Fibroblast of mammary gland (primary cell): ENCODE measurements at regions not wholly inside any gene's neighbourhood (a gene's known extent, or its start where the extent isn't known, plus 50 kb on each side); places are given as distances from the start of the nearest gene placed in this dataset.

Source experiments
- DNase-seq: peaks from one replicate; pipeline ENCODE4 v3.0.0-alpha.2; 2010; ENCODE audit warnings: low read depth
- H3K4me3 ChIP-seq: 2 replicates; pipeline ENCODE4 v1.5.1; 2011; ENCODE audit warnings: low read depth, mild to moderate bottlenecking, low read length, moderate library complexity; ENCODE audit not compliant: control insufficient read depth
- TF ChIP-seq, protein P1 (sequence below): conservative IDR thresholded peaks from 2 replicates; pipeline ENCODE4 v1.5.1; 2011; ENCODE audit warnings: low read depth, low read length, inconsistent platforms; ENCODE audit not compliant: control insufficient read depth, insufficient read depth

DNA sequence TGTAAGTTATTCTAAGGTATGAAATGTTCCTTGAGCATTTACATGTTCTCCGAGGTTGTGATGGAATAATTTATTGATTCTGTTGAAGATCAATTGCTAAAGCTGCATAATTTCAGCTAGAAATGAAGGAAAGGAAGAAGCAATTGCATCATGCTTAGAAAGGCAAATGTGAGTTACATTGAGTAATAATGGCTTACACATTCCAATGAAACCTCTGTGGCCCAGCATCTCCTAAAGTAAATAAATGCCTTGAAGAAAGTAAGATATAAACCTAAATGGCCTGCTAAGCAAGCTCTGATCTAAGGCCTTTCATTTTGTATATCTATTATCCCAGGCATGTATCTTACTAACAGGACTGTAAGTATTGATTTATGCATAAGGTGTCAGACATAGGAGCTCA lies 677.3 kb upstream of the RGMB start:
- DNase-seq: peak; percentile 79
- TF ChIP-seq, protein P1, sequence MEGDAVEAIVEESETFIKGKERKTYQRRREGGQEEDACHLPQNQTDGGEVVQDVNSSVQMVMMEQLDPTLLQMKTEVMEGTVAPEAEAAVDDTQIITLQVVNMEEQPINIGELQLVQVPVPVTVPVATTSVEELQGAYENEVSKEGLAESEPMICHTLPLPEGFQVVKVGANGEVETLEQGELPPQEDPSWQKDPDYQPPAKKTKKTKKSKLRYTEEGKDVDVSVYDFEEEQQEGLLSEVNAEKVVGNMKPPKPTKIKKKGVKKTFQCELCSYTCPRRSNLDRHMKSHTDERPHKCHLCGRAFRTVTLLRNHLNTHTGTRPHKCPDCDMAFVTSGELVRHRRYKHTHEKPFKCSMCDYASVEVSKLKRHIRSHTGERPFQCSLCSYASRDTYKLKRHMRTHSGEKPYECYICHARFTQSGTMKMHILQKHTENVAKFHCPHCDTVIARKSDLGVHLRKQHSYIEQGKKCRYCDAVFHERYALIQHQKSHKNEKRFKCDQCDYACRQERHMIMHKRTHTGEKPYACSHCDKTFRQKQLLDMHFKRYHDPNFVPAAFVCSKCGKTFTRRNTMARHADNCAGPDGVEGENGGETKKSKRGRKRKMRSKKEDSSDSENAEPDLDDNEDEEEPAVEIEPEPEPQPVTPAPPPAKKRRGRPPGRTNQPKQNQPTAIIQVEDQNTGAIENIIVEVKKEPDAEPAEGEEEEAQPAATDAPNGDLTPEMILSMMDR: no peak
- H3K4me3 ChIP-seq: no peak overlapping the region

DNA sequence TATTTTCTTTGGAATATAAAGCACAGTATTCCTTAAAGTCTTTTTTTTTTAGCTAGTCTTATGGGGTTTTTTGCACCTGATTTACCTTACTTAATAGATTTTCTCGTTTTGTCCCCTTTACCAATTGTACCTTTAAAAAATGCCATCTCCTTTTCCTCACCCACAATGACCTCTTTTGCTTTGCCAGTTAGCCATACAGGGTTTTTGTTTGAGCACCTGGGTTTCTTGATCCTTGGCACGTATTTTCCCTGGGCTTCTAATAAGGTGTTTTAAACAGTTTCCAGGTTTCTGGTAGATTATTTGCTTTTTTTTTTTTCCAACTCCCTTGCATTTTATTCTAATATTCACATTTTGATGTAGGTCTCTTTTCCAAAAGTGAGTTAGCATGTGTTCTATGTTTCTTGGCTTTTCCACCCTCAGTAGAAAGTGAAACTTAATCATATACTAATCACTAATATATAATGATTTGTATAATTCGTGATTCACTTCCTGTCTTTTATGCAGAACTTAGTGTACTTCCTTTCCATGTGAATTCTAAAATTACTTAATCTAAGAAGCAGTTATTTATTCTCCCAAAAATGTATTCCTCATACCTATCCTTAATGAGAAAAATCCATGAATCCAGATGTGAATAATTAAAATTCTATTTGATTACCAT lies 673.9 kb upstream of the RGMB start:
- TF ChIP-seq, protein P1: no peak
- peak; percentile 57 for DNase-seq
- no peak overlapping the region for H3K4me3 ChIP-seq

DNA sequence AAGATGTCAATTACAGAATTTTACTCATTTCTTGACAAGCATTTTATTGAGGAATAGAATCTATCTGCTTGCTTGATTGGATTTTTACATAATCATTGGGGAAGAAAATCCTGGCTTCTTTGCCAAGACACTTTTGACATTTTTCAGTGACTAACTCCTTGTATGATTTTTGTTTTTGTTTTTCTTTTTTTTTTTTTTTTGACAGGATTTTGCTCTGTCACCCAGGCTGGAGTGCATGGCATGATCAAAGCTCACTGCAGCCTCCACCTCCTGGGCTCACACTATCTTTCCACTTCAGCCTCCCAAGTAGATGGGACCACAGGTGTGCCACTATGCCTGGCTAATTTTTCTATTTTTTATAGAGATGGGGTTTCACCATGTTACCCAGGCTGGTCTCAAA lies 672.3 kb upstream of the RGMB start:
- TF ChIP-seq, protein P1: no peak
- DNase-seq: peak; percentile 12
- no peak overlapping the region for H3K4me3 ChIP-seq

DNA sequence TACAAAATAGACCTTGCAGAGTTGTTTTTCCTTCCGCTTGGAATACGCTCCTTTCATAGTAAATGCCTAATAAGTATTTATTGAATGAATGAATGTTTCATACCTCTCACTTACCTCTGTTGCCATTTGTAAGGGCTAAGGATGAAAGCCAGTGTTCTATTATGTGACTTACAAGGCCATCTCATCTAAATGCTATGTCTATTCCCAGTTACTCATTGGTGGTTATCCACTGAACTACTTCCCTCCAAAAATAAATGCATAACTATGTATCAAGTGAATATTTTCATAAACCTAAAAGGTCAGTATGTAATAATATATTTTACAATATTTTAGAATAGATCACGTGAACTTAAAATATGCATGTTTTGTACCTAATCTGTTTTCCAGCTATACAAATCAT lies 670.5 kb upstream of the RGMB start:
- DNase-seq: peak; percentile 36
- TF ChIP-seq, protein P1: no peak
- no peak overlapping the region for H3K4me3 ChIP-seq

DNA sequence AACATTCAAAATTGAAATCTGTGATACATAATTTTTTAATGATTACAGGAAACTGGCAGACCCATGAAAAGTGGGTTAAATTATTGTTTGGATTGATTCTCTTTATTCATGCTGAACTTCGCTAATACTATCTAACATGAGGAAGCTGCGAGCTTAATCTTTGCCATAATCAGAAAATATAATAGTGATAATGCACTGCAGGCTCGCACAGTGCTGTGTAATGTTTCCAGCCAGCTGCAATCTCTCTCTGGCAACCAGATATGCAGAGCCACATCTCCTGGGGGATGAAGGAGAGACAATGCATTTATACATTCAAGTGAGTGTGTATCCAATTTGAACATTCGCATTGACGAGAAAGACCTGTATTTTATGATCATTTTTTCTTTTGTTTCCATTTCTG lies 669.7 kb upstream of the RGMB start:
- no peak overlapping the region for H3K4me3 ChIP-seq
- DNase-seq: no peak
- TF ChIP-seq, protein P1: no peak

DNA sequence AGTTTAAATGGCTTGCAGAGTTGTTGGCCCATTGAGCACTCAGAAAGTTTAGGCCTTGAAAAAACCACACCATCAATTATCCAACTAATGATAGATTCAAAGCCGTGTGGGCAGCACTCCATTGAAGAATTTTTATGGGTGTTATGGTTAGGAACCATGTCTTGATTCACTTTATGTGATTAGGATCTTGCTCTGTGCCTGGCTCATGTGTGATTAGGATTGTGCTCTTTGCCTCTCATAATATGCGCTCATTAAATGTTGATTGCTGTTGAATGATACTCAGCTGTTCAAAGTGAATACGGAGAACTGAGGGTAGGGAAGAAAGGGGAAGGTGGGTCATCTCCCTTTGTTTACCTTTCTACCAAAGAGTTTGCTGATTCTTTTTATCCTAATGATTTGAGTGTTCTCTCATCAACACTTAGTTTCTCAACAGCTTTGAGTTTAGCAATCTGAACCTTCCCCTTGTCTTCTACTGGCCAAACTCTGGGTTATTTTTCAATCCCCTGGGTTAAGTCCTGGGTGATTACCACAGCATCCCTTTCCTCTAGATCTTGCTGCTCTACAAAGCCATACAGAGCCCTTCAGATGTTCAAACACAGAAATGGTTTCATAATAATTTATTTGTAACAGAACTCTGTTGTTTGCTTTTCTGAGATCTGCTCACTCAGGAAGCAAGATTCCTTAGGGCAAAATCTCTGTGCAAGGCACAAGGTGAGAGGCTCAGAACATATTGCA lies 668.8 kb upstream of the RGMB start:
- DNase-seq: peak; percentile 39
- no peak overlapping the region for H3K4me3 ChIP-seq
- TF ChIP-seq, protein P1: no peak
